VCaP (cell line): ENCODE measurements at regions not wholly inside any gene's neighbourhood (a gene's known extent, or its start where the extent isn't known, plus 50 kb on each side); places are given as distances from the start of the nearest gene placed in this dataset.
"Not testable (repeated sequence)": the region's sequence is repeated elsewhere in the genome, so short reads cannot be mapped to it uniquely, and the experiment has no call there.

Experiments
- H3K27ac ChIP-seq: fragments of 450-650 bp; 2 replicates; pipeline ENCODE4 v1.5.1; 2017
- CTCF ChIP-seq: fragments of 450-650 bp; conservative IDR thresholded peaks from 2 replicates; pipeline ENCODE4 v1.5.1; 2017; ENCODE audit warnings: mild to moderate bottlenecking, moderate library complexity

GRCh38 chr5:127176769-127177168, 103.5 kb upstream of the C5orf63 start:
- no peak overlapping the region for H3K27ac ChIP-seq
- no peak for TF ChIP-seq CTCF

GRCh38 chr5:127182631-127183030, 108.0 kb upstream of the MEGF10 start:
- H3K27ac ChIP-seq = not testable (repeated sequence)

GRCh38 chr5:127183332-127183731, 107.3 kb upstream of the MEGF10 start:
- no peak overlapping the region for H3K27ac ChIP-seq
- TF ChIP-seq CTCF = no peak

- no peak for TF ChIP-seq CTCF
Observed at GRCh38 chr5:127184851-127185250, 105.7 kb upstream of the MEGF10 start.

GRCh38 chr5:127186657-127187056, 103.9 kb upstream of the MEGF10 start:
- no peak for TF ChIP-seq CTCF
- no peak overlapping the region for H3K27ac ChIP-seq

More at GRCh38 chr5:127184851-127185250, 105.7 kb upstream of the MEGF10 start:
- no peak overlapping the region for H3K27ac ChIP-seq

GRCh38 chr5:127187706-127188105, 102.9 kb upstream of the MEGF10 start:
- no peak for TF ChIP-seq CTCF
- no peak overlapping the region for H3K27ac ChIP-seq

- H3K27ac ChIP-seq = no peak overlapping the region
- TF ChIP-seq CTCF = no peak
Observed at GRCh38 chr5:127192150-127192549, 98.4 kb upstream of the MEGF10 start.

- no peak overlapping the region for H3K27ac ChIP-seq
- TF ChIP-seq CTCF = no peak
Observed at GRCh38 chr5:127192836-127193338, 97.7 kb upstream of the MEGF10 start.
